Activated CD4-positive, alpha-beta memory T cell treated with anti-CD3 and anti-CD28 coated beads for 36 hours (primary cell): ENCODE measurements at regions not wholly inside any gene's neighbourhood (a gene's known extent, or its start where the extent isn't known, plus 50 kb on each side); places are given as distances from the start of the nearest gene placed in this dataset.

Experiments used
- CTCF ChIA-PET: fragments of 350-600 bp; sonication (Branson Sonifier 250); formaldehyde crosslinking; loops from one replicate; lab custom pipeline; 2021; ENCODE audit warnings: antibody characterized with exemption, inconsistent platforms; lab: Charles Lee
- POLR2A ChIA-PET: fragments of 350-600 bp; sonication (Branson Sonifier 250); formaldehyde crosslinking; loops from one replicate; lab custom pipeline; 2021; ENCODE audit warnings: antibody characterized with exemption; lab: Charles Lee
- DNase-seq: peaks from one replicate; pipeline ENCODE4 v3.0.0-alpha.2; 2020
- H3K27ac Mint-ChIP-seq: one replicate; pipeline ENCODE4 v1.8.0; 2021; ENCODE audit warnings: mixed read lengths
- H3K27me3 Mint-ChIP-seq: one replicate; pipeline ENCODE4 v1.8.0; 2021; ENCODE audit warnings: mixed read lengths
- H3K36me3 Mint-ChIP-seq: one replicate; pipeline ENCODE4 v1.8.0; 2021; ENCODE audit warnings: mixed read lengths
- H3K4me1 Mint-ChIP-seq: one replicate; pipeline ENCODE4 v1.8.0; 2021; ENCODE audit warnings: low read depth, mixed read lengths
- H3K4me3 Mint-ChIP-seq: one replicate; pipeline ENCODE4 v1.8.0; 2021; ENCODE audit warnings: mild to moderate bottlenecking, mixed read lengths
- H3K9me3 Mint-ChIP-seq: one replicate; pipeline ENCODE4 v1.8.0; 2021; ENCODE audit warnings: mixed read lengths
- intact Hi-C: fragments of 100-400 bp; cut with micrococcal nuclease; formaldehyde crosslinking; loops from one replicate; pipeline ENCODE4 v1.15.1; 2023

DNA sequence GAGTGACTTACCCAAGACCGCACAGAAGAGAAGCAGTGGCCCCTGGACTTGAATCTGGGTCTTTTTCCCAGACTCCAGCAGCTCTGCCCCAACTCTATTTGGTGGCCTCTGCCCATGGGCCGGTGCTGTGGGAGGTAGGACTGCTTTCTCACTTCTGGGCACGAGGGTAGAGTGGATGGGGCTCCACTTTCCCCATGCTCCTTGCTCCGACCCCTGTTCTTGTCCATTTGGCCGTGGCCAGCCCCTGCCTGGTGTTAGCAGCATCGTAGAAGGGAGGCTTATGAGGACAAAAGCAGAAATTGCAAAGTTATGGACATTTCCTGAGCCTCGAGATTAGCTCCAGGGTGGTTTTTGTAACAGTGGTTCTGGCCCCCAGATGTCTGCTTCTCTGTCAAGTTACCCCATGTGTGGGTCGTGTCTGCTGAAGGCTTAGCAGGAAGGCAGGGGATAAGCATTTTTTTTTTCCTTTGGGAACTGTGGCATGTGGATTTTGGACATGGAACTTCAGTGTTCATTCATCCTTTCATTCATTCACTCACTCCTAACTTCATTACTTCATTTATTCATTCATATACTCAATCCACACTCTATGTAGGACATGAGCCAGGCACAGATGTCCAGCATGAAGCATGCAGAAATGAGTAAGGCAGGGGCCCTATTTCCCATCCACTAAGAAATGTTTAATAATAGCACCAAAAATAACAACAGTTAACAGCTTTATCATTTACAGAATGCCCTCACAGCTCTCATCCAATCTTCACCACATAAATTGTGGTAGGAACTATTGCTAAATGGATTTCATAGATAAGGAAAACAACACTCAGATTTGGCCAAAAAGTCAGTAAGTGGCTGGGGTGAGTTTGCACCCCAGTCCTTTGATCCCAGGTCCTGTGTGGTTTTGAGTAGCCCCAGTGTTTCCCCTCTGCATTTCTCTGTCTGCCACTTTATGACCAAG lies 180.5 kb downstream of the OPA1 start:
- H3K9me3 Mint-ChIP-seq, result no peaks in the 10 kb centered on the region
- H3K4me1 Mint-ChIP-seq, result peaks cover 7% of the 10 kb centered on the region
- H3K4me3 Mint-ChIP-seq, result no peak overlapping the region
- CTCF ChIA-PET, result no interaction called here
- H3K36me3 Mint-ChIP-seq, result no peaks in the 10 kb centered on the region
- peaks cover 7% of the 10 kb centered on the region for H3K27me3 Mint-ChIP-seq
- intact Hi-C loops, result no loop called here
- H3K27ac Mint-ChIP-seq, result no peak overlapping the region
- no peak for DNase-seq
- POLR2A ChIA-PET, result no interaction called here

- Mint-ChIP-seq H3K36me3 (no peaks in the 10 kb centered on the region), H3K4me3 (no peak overlapping the region), H3K4me1 (peaks cover 7% of the 10 kb centered on the region), H3K27me3 (peaks cover 15% of the 10 kb centered on the region), H3K27ac (no peak overlapping the region), H3K9me3 (no peaks in the 10 kb centered on the region)
- ChIA-PET CTCF (no interaction called here), POLR2A (no interaction called here)
- intact Hi-C loops, result no loop called here
- no peak for DNase-seq
These were observed 181.4 kb downstream of the OPA1 start for GRCh38 chr3:193774272-193774915.

GRCh38 chr3:193774916-193775285 lies 181.9 kb downstream of the OPA1 start:
- Mint-ChIP-seq H3K27me3 (peaks cover 17% of the 10 kb centered on the region), H3K9me3 (no peaks in the 10 kb centered on the region), H3K4me1 (peaks cover 7% of the 10 kb centered on the region), H3K4me3 (no peak overlapping the region), H3K27ac (no peak overlapping the region), H3K36me3 (no peaks in the 10 kb centered on the region)
- POLR2A ChIA-PET, result no interaction called here
- intact Hi-C loops, result no loop called here
- DNase-seq, result no peak
- CTCF ChIA-PET, result no interaction called here

DNA sequence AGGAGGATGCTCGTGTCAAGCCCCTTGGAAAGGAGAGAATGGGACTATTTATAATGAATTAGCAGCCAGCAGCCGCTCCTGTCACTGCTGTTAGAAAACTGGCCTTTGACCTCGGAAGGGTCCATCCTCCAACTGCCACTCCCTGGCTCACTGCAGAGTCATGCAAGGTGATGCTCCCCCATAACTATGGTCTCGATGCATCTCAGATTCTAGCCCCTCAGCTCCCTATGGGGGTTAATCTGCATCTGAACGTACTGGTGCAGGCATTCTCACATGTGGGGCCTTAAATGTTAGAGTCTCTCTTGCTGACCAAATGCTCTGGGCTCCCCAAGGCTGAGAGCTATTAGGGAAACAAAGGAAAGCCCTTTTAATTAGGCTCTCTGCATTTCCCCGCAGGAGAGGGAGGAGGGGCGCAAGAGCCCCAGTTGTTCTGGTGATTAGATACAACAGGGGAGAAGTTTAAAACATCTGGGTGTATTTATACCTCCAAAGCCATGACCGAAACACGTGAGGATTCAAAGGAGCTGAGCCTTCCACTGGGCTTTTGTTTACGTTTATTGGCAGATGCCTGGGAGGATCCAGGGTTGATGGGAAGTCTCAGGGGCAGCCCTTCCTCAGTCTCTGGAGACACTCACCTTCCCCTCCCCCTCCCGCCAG lies 182.5 kb downstream of the OPA1 start:
- peaks cover 19% of the 10 kb centered on the region for H3K27me3 Mint-ChIP-seq
- DNase-seq, result no peak
- ChIA-PET POLR2A (no interaction called here), CTCF (no interaction called here)
- no peaks in the 10 kb centered on the region for H3K9me3 Mint-ChIP-seq
- intact Hi-C loops, result no loop called here
- H3K4me3 Mint-ChIP-seq, result no peak overlapping the region
- H3K36me3 Mint-ChIP-seq, result no peaks in the 10 kb centered on the region
- H3K27ac Mint-ChIP-seq, result no peak overlapping the region
- H3K4me1 Mint-ChIP-seq, result peaks cover 7% of the 10 kb centered on the region

DNA sequence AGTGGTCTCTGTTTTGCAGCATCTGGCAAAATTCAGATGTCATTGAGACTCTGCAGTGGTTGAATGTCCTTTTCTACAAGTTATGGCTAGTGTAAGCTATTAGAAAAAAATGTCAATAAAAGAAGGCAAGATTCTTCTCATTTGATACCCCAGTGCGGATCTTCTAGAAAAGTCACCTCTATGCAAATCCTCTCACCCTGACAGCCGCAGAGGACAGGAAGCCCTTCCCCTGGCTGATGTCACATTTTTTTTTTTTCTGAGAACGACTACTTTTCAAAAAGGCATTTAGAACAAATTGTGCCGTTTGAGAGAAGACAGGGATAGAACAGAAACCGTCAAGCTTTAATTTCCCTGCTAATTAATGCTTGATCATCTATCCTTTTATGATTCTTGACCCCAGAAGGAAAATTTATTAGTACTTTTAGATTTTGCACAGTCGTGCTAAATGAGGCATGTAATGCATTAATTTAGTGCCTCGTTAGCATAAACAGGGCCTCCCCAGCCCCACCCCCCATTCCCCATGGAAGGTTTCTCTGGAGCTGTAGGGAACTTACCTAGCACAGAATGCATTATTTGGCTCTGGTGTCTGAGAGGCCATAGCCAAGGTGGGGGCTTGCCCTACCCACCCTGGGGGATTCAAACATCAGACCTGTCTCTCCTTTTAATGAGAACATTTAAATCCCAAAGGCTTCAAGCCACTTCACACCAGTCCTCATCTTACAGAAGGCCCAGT lies 183.8 kb downstream of the OPA1 start:
- peaks cover 23% of the 10 kb centered on the region for H3K27me3 Mint-ChIP-seq
- H3K4me1 Mint-ChIP-seq, result peaks cover 7% of the 10 kb centered on the region
- intact Hi-C loops, result no loop called here
- H3K4me3 Mint-ChIP-seq, result no peak overlapping the region
- ChIA-PET POLR2A (no interaction called here), CTCF (interaction anchor here (0.6 to 1.0 kb wide), 2 partner anchors 11 to 539 kb away, joined by 3 to 4 read pairs; no protein-coding TSS in a partner anchor)
- no peaks in the 10 kb centered on the region for H3K9me3 Mint-ChIP-seq
- no peak for DNase-seq
- no peak overlapping the region for H3K27ac Mint-ChIP-seq
- no peaks in the 10 kb centered on the region for H3K36me3 Mint-ChIP-seq

DNA sequence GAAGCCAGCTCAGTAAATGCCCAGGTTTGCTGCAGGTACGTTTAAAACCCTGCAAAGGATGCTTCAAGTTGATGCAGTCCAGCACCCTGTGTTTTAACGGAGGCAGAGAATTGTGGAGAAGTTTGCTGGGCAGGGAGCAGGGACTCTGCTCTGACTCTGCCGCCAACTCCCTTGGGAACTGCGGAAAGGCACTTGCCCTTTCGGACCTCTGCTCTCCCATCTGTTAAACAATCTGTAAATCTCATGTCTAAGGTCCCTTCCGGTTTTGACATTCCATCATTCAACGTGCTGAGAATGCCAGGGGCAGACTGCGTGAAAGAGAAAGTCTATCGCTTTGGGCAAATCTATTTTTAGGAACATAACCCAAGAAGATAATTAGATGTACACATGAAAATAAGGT lies 184.5 kb downstream of the OPA1 start:
- CTCF ChIA-PET, result interaction anchor here (5.2 kb wide), 1 partner anchor 539 kb away, joined by 99 read pairs; no protein-coding TSS in a partner anchor
- H3K4me1 Mint-ChIP-seq, result peaks cover 7% of the 10 kb centered on the region
- POLR2A ChIA-PET, result no interaction called here
- H3K9me3 Mint-ChIP-seq, result no peaks in the 10 kb centered on the region
- H3K27ac Mint-ChIP-seq, result no peak overlapping the region
- H3K36me3 Mint-ChIP-seq, result no peaks in the 10 kb centered on the region
- peaks cover 28% of the 10 kb centered on the region for H3K27me3 Mint-ChIP-seq
- DNase-seq, result no peak
- H3K4me3 Mint-ChIP-seq, result no peak overlapping the region
- intact Hi-C loops, result no loop called here

DNA sequence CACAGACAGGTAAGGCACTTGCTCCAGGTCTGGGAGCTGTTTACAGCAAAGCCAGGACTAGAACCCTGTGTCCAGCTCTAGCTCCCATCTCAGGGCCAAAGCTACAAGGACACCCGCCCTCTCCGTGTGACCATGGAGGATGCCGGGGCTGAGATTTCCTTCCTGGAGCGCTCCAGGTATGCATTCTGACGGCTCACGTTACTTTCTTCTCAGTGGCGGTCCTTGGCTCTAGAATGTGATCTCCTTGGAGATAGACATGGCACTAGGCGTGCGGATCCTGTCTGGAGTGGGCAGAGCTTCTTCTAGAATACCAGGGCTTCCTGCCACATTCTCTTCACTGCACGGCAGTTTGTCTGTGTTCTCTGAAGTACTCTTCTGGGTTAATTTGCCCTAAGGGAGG lies 185.7 kb downstream of the OPA1 start:
- Mint-ChIP-seq H3K4me1 (peaks cover 7% of the 10 kb centered on the region), H3K27ac (no peak overlapping the region), H3K36me3 (no peaks in the 10 kb centered on the region), H3K9me3 (no peaks in the 10 kb centered on the region), H3K27me3 (peaks cover 30% of the 10 kb centered on the region), H3K4me3 (no peak overlapping the region)
- POLR2A ChIA-PET, result no interaction called here
- CTCF ChIA-PET, result interaction anchor here (2.4 to 5.2 kb wide), 2 partner anchors 535 to 538 kb away, joined by 11 to 99 read pairs; no protein-coding TSS in a partner anchor
- no peak for DNase-seq
- intact Hi-C loops, result no loop called here

- DNase-seq, result no peak
- CTCF ChIA-PET, result interaction anchor here (1.3 to 5.2 kb wide), 7 partner anchors 11 to 616 kb away, joined by 3 to 99 read pairs (median 4); no protein-coding TSS in a partner anchor
- Mint-ChIP-seq H3K4me3 (no peak overlapping the region), H3K9me3 (no peaks in the 10 kb centered on the region), H3K27ac (no peak overlapping the region), H3K36me3 (no peaks in the 10 kb centered on the region), H3K27me3 (peaks cover 28% of the 10 kb centered on the region), H3K4me1 (peaks cover 7% of the 10 kb centered on the region)
- intact Hi-C loops, result loop anchor here (1.0 to 2.0 kb wide), 2 partner anchors 357 to 535 kb away; partner anchors contain the start of gene HES1
- POLR2A ChIA-PET, result no interaction called here
These were observed 186.9 kb downstream of the OPA1 start for GRCh38 chr3:193779933-193780332.

DNA sequence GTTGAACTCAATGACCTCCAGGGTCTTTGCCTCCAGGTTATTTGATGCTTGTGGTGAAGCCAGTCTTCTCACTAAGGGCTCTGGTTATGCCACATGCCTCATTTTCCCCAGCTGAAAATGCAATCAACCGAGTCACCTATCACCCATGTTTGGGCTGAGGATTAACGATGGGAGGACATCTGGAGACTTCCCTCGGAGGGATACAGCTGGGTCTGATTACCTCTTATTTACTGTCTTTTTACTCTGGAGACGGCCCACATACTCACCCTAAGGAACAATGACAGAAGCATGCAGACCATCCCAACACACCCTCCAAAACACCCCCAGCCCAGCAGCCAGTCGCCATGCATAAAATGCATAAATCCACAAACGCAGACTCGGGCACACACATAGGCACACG lies 187.4 kb downstream of the OPA1 start:
- Mint-ChIP-seq H3K4me1 (peaks cover 7% of the 10 kb centered on the region), H3K36me3 (no peaks in the 10 kb centered on the region), H3K9me3 (no peaks in the 10 kb centered on the region), H3K4me3 (no peak overlapping the region), H3K27me3 (peaks cover 26% of the 10 kb centered on the region), H3K27ac (no peak overlapping the region)
- no peak for DNase-seq
- POLR2A ChIA-PET, result no interaction called here
- CTCF ChIA-PET, result interaction anchor here (0.6 to 5.2 kb wide), 17 partner anchors 11 to 616 kb away, joined by 3 to 99 read pairs (median 4); no protein-coding TSS in a partner anchor
- intact Hi-C loops, result loop anchor here (1.0 to 2.0 kb wide), 2 partner anchors 356 to 535 kb away; partner anchors contain the start of gene HES1

GRCh38 chr3:193780810-193781478 lies 187.9 kb downstream of the OPA1 start:
- DNase-seq, result peak; percentile 42
- no peaks in the 10 kb centered on the region for H3K36me3 Mint-ChIP-seq
- no peak overlapping the region for H3K4me3 Mint-ChIP-seq
- H3K27me3 Mint-ChIP-seq, result peaks cover 26% of the 10 kb centered on the region
- intact Hi-C loops, result loop anchor here (1.0 to 2.0 kb wide), 2 partner anchors 356 to 534 kb away; partner anchors contain the start of gene HES1
- peaks cover 7% of the 10 kb centered on the region for H3K4me1 Mint-ChIP-seq
- H3K9me3 Mint-ChIP-seq, result no peaks in the 10 kb centered on the region
- ChIA-PET CTCF (interaction anchor here (0.6 to 5.2 kb wide), 22 partner anchors 12 to 623 kb away, joined by 3 to 99 read pairs (median 4); no protein-coding TSS in a partner anchor), POLR2A (no interaction called here)
- H3K27ac Mint-ChIP-seq, result no peak overlapping the region

- Mint-ChIP-seq H3K27me3 (peaks cover 24% of the 10 kb centered on the region), H3K9me3 (no peaks in the 10 kb centered on the region), H3K27ac (no peak overlapping the region), H3K4me1 (no peaks in the 10 kb centered on the region), H3K36me3 (no peaks in the 10 kb centered on the region), H3K4me3 (no peak overlapping the region)
- POLR2A ChIA-PET, result no interaction called here
- intact Hi-C loops, result no loop called here
- CTCF ChIA-PET, result interaction anchor here (1.5 to 5.2 kb wide), 2 partner anchors 358 to 534 kb away, joined by 5 to 99 read pairs; no protein-coding TSS in a partner anchor
- no peak for DNase-seq
These were observed 189.3 kb downstream of the OPA1 start for GRCh38 chr3:193782276-193782647.
